Right lobe of liver (tissue), 4 donors: ENCODE measurements at regions not wholly inside any gene's neighbourhood (a gene's known extent, or its start where the extent isn't known, plus 50 kb on each side); places are given as distances from the start of the nearest gene placed in this dataset.

Experiments used
- POLR2A ChIP-seq: fragments of 450-650 bp; IDR thresholded peaks from one replicate; pipeline ENCODE4 v1.6.1; 2017; ENCODE audit warnings: antibody characterized with exemption, mild to moderate bottlenecking
- TF ChIP-seq, protein P1 (sequence below), 4 donors: fragments of 200-600 bp in 3 of 4; fragments of 450-650 bp in 1 of 4; IDR thresholded peaks; one replicate each; pipeline versions ENCODE4 v1.5.1 to v1.8.0; 2016 to 2022; ENCODE audit warnings: antibody characterized with exemption in 4 of 4, mild to moderate bottlenecking in 2 of 4
- donor health status: DM: no; HTN: no; CAD: no.
- donor health status: DM: no; HTN: no; CAD: no.
- donor health status: DM: no; HTN: yes; CAD: no.

GRCh38 chr20:40767615-40767924 lies 78.5 kb upstream of the MAFB start:
- no peak for TF ChIP-seq POLR2A
- TF ChIP-seq, protein P1, sequence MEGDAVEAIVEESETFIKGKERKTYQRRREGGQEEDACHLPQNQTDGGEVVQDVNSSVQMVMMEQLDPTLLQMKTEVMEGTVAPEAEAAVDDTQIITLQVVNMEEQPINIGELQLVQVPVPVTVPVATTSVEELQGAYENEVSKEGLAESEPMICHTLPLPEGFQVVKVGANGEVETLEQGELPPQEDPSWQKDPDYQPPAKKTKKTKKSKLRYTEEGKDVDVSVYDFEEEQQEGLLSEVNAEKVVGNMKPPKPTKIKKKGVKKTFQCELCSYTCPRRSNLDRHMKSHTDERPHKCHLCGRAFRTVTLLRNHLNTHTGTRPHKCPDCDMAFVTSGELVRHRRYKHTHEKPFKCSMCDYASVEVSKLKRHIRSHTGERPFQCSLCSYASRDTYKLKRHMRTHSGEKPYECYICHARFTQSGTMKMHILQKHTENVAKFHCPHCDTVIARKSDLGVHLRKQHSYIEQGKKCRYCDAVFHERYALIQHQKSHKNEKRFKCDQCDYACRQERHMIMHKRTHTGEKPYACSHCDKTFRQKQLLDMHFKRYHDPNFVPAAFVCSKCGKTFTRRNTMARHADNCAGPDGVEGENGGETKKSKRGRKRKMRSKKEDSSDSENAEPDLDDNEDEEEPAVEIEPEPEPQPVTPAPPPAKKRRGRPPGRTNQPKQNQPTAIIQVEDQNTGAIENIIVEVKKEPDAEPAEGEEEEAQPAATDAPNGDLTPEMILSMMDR (IDR thresholded peaks at IDR 0.05): no peak
